IgD-negative memory B cell (primary cell): ENCODE measurements at regions not wholly inside any gene's neighbourhood (a gene's known extent, or its start where the extent isn't known, plus 50 kb on each side); places are given as distances from the start of the nearest gene placed in this dataset.

ENCODE experiments used
- H3K27ac Mint-ChIP-seq, 3 donors: one replicate each; pipeline ENCODE4 v1.8.0; 2020 to 2022; ENCODE audit warnings: mild to moderate bottlenecking in 3 of 3, mixed read lengths in 3 of 3, moderate library complexity in 1 of 3
- H3K27me3 Mint-ChIP-seq: one replicate; pipeline ENCODE4 v1.8.0; 2021; ENCODE audit warnings: mixed read lengths
- H3K36me3 Mint-ChIP-seq: one replicate; pipeline ENCODE4 v1.8.0; 2020; ENCODE audit warnings: mild to moderate bottlenecking, mixed read lengths
- H3K4me1 Mint-ChIP-seq, 3 donors: one replicate each; pipeline ENCODE4 v1.8.0; 2020 to 2022; ENCODE audit warnings: mixed read lengths in 3 of 3, mild to moderate bottlenecking in 1 of 3
- H3K4me3 Mint-ChIP-seq, 4 donors: one replicate each; pipeline ENCODE4 v1.8.0; 2020 to 2022; ENCODE audit warnings: mild to moderate bottlenecking in 4 of 4, mixed read lengths in 4 of 4, moderate library complexity in 3 of 4
- H3K9me3 Mint-ChIP-seq, 3 donors: one replicate each; pipeline ENCODE4 v1.8.0; 2020 to 2021; ENCODE audit warnings: mixed read lengths in 3 of 3, mild to moderate bottlenecking in 1 of 3

DNA sequence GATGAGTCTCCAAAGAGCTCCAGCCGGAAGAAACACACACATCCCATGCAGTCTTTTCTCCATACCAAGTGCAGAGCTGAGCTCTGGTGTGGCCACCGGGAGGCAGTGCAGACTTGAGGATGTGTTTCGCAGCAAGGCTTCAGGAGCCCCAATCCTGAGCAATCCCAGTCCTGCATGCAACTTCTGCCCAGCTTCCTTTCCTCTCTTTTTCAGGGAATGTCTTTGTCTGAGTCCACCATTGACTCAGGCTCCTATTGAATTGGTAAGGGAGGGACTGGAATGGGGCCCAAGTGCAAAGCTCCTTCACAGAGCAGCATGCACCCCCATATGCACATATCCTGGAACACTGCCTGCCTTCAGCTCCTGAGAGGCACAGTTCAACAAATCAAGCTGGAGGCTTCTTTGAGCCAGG, 50.5 kb upstream of the ASIP start:
- Mint-ChIP-seq H3K27me3 (peaks cover 22% of the 10 kb centered on the region), H3K9me3 (no peaks in the 10 kb centered on the region), H3K36me3 (no peaks in the 10 kb centered on the region), H3K4me1 (peaks cover 0 to 2% (median 1%) of the 10 kb centered on the region in 3 donors), H3K4me3 (no peak overlapping the region), H3K27ac (no peak overlapping the region)
